H1 (cell line): ENCODE measurements at regions not wholly inside any gene's neighbourhood (a gene's known extent, or its start where the extent isn't known, plus 50 kb on each side); places are given as distances from the start of the nearest gene placed in this dataset.

Experiments
- CHD1 ChIP-seq: IDR thresholded peaks from 2 replicates; pipeline ENCODE4 v1.6.1; 2012; ENCODE audit warnings: low read depth, low read length, improper control_type of control experiment
- CHD2 ChIP-seq: IDR thresholded peaks from 2 replicates; pipeline ENCODE4 v1.6.1; 2012; ENCODE audit warnings: low read length, improper control_type of control experiment
- EZH2 ChIP-seq: fragments of 200-600 bp; sonication (generic); IDR thresholded peaks from 2 replicates; pipeline ENCODE4 v1.7.1; 2012; ENCODE audit warnings: low read depth, mild to moderate bottlenecking, moderate library complexity, low read length, inconsistent platforms; ENCODE audit not compliant: severe bottlenecking
- NRF1 ChIP-seq: IDR thresholded peaks from 2 replicates; pipeline ENCODE4 v1.6.1; 2011; ENCODE audit warnings: mild to moderate bottlenecking, low read depth, low read length, improper control_type of control experiment
- RNF2 ChIP-seq: fragments of 200-900, 300-1000 bp; sonication (generic); IDR thresholded peaks from 2 replicates; pipeline ENCODE4 v1.7.1; 2016; ENCODE audit warnings: borderline replicate concordance, low read depth, mild to moderate bottlenecking, antibody characterized with exemption, low read length; ENCODE audit not compliant: poor library complexity, severe bottlenecking; ENCODE audit errors: missing control alignments
- SIN3A ChIP-seq, 2 experiments: IDR thresholded peaks in 1 of 2; conservative IDR thresholded peaks in 1 of 2; 2 replicates each; pipeline ENCODE4 v1.6.1; 2011 to 2012; ENCODE audit warnings: low read length in 2 of 2, improper control_type of control experiment in 1 of 2, low read depth in 1 of 2, mild to moderate bottlenecking in 1 of 2
- TBP ChIP-seq: IDR thresholded peaks from 2 replicates; pipeline ENCODE4 v1.6.1; 2011; ENCODE audit warnings: low read depth, low read length, improper control_type of control experiment
- TCF12 ChIP-seq: IDR thresholded peaks from 2 replicates; pipeline ENCODE4 v1.6.1; 2011; ENCODE audit warnings: low read depth, mild to moderate bottlenecking, low read length
- TF ChIP-seq, protein P1 (sequence below), 3 experiments: IDR thresholded peaks; 1 replicate in 2 of 3; 2 replicates in 1 of 3; pipeline versions ENCODE4 v1.5.1 to v1.6.1; 2011; ENCODE audit warnings: low read length in 3 of 3, mild to moderate bottlenecking in 3 of 3, inconsistent platforms in 2 of 3, low read depth in 1 of 3, moderate library complexity in 1 of 3; ENCODE audit not compliant: insufficient read depth in 1 of 3; ENCODE audit errors: control extremely low read depth in 1 of 3

DNA sequence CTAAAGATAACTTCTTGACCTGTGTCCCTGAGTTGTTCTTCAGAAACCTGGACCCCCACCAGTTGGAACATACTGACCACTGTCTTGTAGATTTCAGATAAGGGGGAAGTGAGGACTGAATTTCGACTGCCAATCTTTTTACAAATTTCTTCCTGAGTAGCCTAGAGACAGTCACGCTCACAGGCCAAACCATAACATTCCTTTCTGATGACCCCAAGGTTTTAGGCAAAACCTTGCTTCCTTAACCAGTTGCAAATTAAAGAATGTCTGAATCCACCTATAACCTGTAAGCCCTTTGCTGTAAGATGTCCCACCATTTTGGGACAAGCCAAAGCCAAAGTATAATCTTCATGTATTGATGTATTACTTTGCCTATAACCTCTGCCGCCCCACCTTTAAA lies 306.9 kb downstream of the LRFN2 start:
- TF ChIP-seq CHD2: no peak
- TF ChIP-seq EZH2: no peak
- TF ChIP-seq, protein P1, sequence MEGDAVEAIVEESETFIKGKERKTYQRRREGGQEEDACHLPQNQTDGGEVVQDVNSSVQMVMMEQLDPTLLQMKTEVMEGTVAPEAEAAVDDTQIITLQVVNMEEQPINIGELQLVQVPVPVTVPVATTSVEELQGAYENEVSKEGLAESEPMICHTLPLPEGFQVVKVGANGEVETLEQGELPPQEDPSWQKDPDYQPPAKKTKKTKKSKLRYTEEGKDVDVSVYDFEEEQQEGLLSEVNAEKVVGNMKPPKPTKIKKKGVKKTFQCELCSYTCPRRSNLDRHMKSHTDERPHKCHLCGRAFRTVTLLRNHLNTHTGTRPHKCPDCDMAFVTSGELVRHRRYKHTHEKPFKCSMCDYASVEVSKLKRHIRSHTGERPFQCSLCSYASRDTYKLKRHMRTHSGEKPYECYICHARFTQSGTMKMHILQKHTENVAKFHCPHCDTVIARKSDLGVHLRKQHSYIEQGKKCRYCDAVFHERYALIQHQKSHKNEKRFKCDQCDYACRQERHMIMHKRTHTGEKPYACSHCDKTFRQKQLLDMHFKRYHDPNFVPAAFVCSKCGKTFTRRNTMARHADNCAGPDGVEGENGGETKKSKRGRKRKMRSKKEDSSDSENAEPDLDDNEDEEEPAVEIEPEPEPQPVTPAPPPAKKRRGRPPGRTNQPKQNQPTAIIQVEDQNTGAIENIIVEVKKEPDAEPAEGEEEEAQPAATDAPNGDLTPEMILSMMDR (IDR thresholded peaks at IDR 0.05; ENCODE audit: control extremely low read depth in 1 of 3, insufficient read depth in 1 of 3, low read depth in 1 of 3, low read length in 3 of 3): no peak
- TF ChIP-seq SIN3A (conservative IDR thresholded peaks at IDR 0.05 in 1 of 2, IDR thresholded peaks at IDR 0.05 in 1 of 2; ENCODE audit: low read depth in 1 of 2, low read length in 2 of 2): no peak
- no peak for TF ChIP-seq NRF1
- no peak for TF ChIP-seq CHD1
- no peak for TF ChIP-seq TBP
- TF ChIP-seq TCF12: no peak
- TF ChIP-seq RNF2: no peak
